Testis (tissue), 2 donors: ENCODE measurements at regions not wholly inside any gene's neighbourhood (a gene's known extent, or its start where the extent isn't known, plus 50 kb on each side); places are given as distances from the start of the nearest gene placed in this dataset.

Source experiments
- DNase-seq: peaks from one replicate; pipeline ENCODE4 v3.0.0-alpha.2; 2019
- H3K27ac ChIP-seq, 2 donors: fragments of 200-600 bp; sonication (generic); one replicate each; pipeline ENCODE4 v1.5.1; 2019
- H3K27me3 ChIP-seq: fragments of 200-600 bp; sonication (generic); one replicate; pipeline ENCODE4 v1.5.1; 2019
- H3K36me3 ChIP-seq: fragments of 200-600 bp; sonication (generic); one replicate; pipeline ENCODE4 v1.5.1; 2017; ENCODE audit warnings: low read depth; ENCODE audit errors: missing control alignments
- H3K4me1 ChIP-seq: fragments of 200-600 bp; sonication (generic); one replicate; pipeline ENCODE4 v1.5.1; 2019
- H3K4me3 ChIP-seq, 2 donors: fragments of 200-600 bp; sonication (generic); one replicate each; pipeline ENCODE4 v1.5.1; 2017 to 2019
- H3K9me3 ChIP-seq: fragments of 200-600 bp; sonication (generic); one replicate; pipeline ENCODE4 v1.5.1; 2017
- CTCF ChIP-seq, 3 experiments: fragments of 450-650 bp in 2 of 3; fragments of 200-600 bp in 1 of 3; sonication (generic) in 1 of 3; IDR thresholded peaks; one replicate each; pipeline ENCODE4 v1.5.1; 2016 to 2019; ENCODE audit warnings: antibody characterized with exemption in 3 of 3, mild to moderate bottlenecking in 2 of 3, moderate library complexity in 1 of 3
- POLR2A ChIP-seq: fragments of 450-650 bp; IDR thresholded peaks from one replicate; pipeline ENCODE4 v1.6.1; 2017; ENCODE audit warnings: antibody characterized with exemption, mild to moderate bottlenecking, moderate library complexity
- WGBS, 2 donors: methylation state at CpG; one replicate each; pipeline ENCODE4 v1.1.5; 2018; 5-methylcytosine and 5-hydroxymethylcytosine counted together
- intact Hi-C: fragments of 100-400 bp; cut with DNase I; formaldehyde crosslinking; loops from one replicate; pipeline ENCODE4 v1.15.1; 2023; ENCODE audit warnings: low total_unique reads

GRCh38 chr22:27581236-27581635 lies 220.3 kb downstream of the MN1 start:
- Histone ChIP-seq H3K36me3 (no peaks in the 10 kb centered on the region), H3K27ac (no peak overlapping the region), H3K4me1 (peaks cover 5% of the 10 kb centered on the region), H3K27me3 (no peaks in the 10 kb centered on the region), H3K9me3 (no peaks in the 10 kb centered on the region), H3K4me3 (no peak overlapping the region)
- WGBS, 2 donors: 77 to 80% methylated on average over 8 of the region's 8 CpGs
- intact Hi-C loops: no loop called here
- no peak for DNase-seq
- no peak for TF ChIP-seq CTCF (IDR thresholded peaks at IDR 0.05)
- no peak for TF ChIP-seq POLR2A

GRCh38 chr22:27581688-27582087 lies 219.9 kb downstream of the MN1 start:
- no peaks in the 10 kb centered on the region for H3K36me3 ChIP-seq
- no peak for TF ChIP-seq POLR2A
- no peak for TF ChIP-seq CTCF (IDR thresholded peaks at IDR 0.05)
- H3K4me1 ChIP-seq: peaks cover 5% of the 10 kb centered on the region
- H3K27me3 ChIP-seq: no peaks in the 10 kb centered on the region
- no peak overlapping the region for H3K4me3 ChIP-seq
- H3K27ac ChIP-seq: peak overlapping the region in 1 of 2 donors; percentile 41
- intact Hi-C loops: no loop called here
- no peaks in the 10 kb centered on the region for H3K9me3 ChIP-seq
- WGBS, 2 donors: 41 to 53% methylated on average over 8 of the region's 8 CpGs
- DNase-seq: peak; percentile 92

DNA sequence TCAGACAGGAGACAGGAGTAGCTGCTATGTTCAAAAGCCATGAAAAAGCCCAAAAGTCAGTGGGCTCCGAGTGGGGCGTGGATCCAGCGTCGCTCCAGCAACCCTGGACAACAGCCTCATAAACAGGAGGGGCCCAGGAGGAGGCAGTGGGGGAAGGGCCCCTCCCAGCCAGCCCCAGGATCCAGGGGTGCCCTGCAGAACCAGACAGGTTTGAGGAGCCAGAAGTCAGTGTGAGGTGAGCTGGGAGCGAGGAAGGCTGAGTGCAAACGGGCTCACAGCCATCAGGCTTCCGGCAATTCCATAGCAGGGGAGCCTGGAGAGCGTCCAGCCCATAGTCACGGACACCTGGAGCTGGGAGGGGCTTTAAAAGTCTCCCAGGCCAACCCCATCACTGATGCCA lies 217.7 kb downstream of the MN1 start:
- 72 to 81% methylated on average over 8 to 9 of the region's 9 CpGs for WGBS, 2 donors
- TF ChIP-seq CTCF (IDR thresholded peaks at IDR 0.05) (no peak), POLR2A (no peak)
- Histone ChIP-seq H3K4me1 (peaks cover 5% of the 10 kb centered on the region), H3K27me3 (no peaks in the 10 kb centered on the region), H3K9me3 (no peaks in the 10 kb centered on the region), H3K4me3 (no peak overlapping the region), H3K36me3 (no peaks in the 10 kb centered on the region), H3K27ac (no peak overlapping the region)
- DNase-seq: no peak
- intact Hi-C loops: no loop called here

- no peaks in the 10 kb centered on the region for H3K27me3 ChIP-seq
- H3K36me3 ChIP-seq: no peaks in the 10 kb centered on the region
- H3K4me1 ChIP-seq: peaks cover 5% of the 10 kb centered on the region
- no peaks in the 10 kb centered on the region for H3K9me3 ChIP-seq
- WGBS, 2 donors: 94 to 96% methylated on average over 2 of the region's 2 CpGs
- no peak overlapping the region for H3K4me3 ChIP-seq
- intact Hi-C loops: no loop called here
- no peak overlapping the region for H3K27ac ChIP-seq
- DNase-seq: no peak
- TF ChIP-seq CTCF (IDR thresholded peaks at IDR 0.05) (no peak), POLR2A (no peak)
Measured at GRCh38 chr22:27585141-27585540, 216.4 kb downstream of the MN1 start.

DNA sequence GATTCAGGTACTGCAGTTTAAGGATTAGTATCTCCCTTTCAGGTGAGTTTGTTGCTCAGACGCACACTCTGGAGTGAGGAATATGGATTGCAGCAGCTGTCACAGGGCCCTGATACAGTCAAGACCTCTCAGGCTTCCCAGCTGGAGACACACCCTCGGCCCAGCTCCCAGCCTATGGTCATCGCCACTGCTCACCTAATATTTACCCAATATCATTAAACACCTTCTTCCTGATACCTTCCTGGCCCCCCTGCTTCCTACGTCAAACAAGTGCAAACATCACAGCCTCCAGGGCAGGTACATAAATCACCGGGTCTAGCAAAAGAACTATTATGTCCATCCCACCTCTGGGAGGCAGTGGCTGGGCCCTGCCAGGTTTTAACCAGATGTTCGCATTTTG lies 213.3 kb downstream of the MN1 start:
- no peak for DNase-seq
- no peaks in the 10 kb centered on the region for H3K36me3 ChIP-seq
- 94 to 95% methylated on average over 6 of the region's 6 CpGs for WGBS, 2 donors
- H3K27ac ChIP-seq: no peak overlapping the region
- no peak overlapping the region for H3K4me3 ChIP-seq
- intact Hi-C loops: no loop called here
- no peaks in the 10 kb centered on the region for H3K27me3 ChIP-seq
- H3K9me3 ChIP-seq: no peaks in the 10 kb centered on the region
- TF ChIP-seq POLR2A (no peak), CTCF (IDR thresholded peaks at IDR 0.05) (no peak)
- H3K4me1 ChIP-seq: peaks cover 5% of the 10 kb centered on the region
